CD1c-positive myeloid dendritic cell (primary cell): ENCODE measurements at regions not wholly inside any gene's neighbourhood (a gene's known extent, or its start where the extent isn't known, plus 50 kb on each side); places are given as distances from the start of the nearest gene placed in this dataset.
"Not testable (repeated sequence)": the region's sequence is repeated elsewhere in the genome, so short reads cannot be mapped to it uniquely, and the experiment has no call there.

Experiments used
- DNase-seq: peaks from one replicate; pipeline ENCODE4 v3.0.0-alpha.2; 2016; ENCODE audit errors: extremely low spot score

DNA sequence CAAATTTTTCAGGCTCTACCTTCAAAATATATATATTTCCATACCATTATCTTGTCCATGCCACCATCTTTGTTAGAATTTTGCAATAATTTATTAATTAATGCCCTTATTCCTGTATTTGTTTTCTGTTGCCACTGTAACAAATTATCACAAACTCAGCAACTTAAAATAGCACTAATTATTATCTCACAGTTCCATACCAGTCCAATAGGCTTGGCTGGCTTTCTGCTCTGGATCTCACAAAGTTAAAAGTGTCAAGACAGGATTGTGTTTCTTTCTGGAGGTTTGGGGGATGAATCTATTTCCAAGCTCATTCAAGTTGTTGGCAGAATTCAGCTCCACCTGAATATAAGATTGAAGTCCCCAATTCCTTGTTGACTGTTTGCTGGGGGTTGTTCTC, 58.6 kb upstream of the SLC38A4 start:
- no peak for DNase-seq

- DNase-seq = no peak
Observed at GRCh38 chr12:46886541-46887041, 60.8 kb upstream of the SLC38A4 start.

- no peak for DNase-seq
Observed at GRCh38 chr12:46887870-46888269, 62.1 kb upstream of the SLC38A4 start.

GRCh38 chr12:46888568-46888967, 62.8 kb upstream of the SLC38A4 start:
- no peak for DNase-seq

DNA sequence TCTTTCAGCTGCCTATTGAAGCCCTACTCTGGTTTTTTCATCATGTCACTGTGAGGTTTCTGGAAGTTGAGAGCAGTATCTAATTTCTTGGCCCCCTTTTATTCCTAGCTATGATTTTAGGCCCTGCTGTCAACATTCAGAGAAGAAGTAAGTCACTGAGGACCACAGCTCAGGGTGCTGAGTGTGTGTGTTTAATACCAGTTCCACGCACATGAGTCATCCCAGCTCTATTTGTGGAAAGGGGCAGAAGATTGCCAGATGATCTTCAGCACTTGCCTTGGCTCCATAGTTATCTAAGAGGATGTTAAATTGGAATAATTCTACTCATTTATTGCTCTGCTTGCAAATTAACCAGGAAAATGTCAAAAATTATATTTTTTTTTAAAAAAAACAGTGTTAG, 65.5 kb upstream of the SLC38A4 start:
- no peak for DNase-seq

DNA sequence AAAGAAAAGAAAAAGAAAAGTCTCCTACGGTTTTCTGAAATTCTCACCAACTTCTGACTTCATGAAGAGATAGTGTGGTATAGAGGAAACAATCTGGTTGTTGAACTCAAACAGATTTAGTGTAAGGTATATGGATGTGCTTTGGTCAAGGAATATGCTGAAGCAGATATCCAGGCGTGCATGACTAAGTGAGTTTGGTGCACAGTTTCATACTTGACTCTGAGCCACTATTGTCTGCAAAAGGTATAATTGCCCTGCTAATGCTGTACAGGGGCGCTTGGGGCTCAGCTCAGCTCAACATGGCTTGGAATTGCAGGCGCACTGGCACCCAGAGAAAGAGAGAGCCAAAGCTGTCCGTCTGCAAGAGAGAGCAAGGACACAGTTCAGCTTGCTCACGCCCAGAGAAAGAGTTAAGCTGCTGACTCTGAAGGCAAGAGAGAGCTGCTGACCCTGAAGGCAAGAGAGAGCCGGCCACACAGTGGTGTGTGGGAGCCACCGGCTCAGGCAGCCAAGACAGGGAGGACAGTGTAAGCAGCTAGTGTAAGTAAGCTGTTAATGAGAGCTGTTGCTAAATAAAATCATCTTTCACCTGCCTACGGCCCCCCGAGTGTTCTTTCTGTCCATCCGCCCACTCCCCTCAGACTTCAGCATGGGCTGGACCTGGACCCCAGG, 66.4 kb upstream of the SLC38A4 start:
- DNase-seq = no peak

GRCh38 chr12:46892887-46893286, 67.1 kb upstream of the SLC38A4 start:
- DNase-seq = no peak

- DNase-seq = no peak
Observed at GRCh38 chr12:46893434-46893833, 67.6 kb upstream of the SLC38A4 start.

DNA sequence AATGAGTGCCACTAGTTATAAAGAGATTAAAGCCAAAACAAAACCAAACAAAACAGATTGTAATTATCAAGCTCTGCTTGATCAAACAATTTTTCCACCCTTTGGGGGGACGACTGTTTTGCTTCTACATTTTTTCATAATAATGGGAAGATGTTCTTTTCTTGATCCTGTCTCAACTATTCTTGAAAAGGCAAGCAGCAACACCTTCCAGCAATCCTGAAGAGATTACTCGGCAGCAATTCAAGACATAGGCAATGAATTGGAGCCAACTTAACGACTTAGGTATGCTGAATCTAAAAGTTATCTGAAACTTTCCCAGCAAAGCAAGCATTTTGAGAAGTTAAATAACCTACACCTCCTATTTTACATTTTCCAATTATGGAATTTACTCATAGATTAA, 69.9 kb upstream of the SLC38A4 start:
- no peak for DNase-seq

DNA sequence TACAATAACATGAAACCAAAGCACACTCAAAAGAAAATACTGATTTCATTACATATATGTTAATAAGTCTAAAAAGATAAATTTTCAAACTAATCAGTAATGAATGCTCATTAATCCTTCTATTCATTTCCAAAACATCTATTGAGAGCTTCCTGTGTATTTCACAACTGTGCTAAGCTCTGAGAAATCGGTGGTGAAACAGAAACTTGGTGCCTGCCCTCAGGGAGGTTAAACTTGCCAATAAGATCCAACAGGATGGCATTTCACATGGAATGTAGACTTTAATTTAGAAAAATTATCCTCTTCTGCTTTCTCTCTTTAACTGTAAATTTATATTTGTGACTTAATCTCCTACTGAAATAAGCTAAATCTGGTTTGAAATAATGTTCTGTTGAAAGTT, 70.9 kb upstream of the SLC38A4 start:
- no peak for DNase-seq

DNA sequence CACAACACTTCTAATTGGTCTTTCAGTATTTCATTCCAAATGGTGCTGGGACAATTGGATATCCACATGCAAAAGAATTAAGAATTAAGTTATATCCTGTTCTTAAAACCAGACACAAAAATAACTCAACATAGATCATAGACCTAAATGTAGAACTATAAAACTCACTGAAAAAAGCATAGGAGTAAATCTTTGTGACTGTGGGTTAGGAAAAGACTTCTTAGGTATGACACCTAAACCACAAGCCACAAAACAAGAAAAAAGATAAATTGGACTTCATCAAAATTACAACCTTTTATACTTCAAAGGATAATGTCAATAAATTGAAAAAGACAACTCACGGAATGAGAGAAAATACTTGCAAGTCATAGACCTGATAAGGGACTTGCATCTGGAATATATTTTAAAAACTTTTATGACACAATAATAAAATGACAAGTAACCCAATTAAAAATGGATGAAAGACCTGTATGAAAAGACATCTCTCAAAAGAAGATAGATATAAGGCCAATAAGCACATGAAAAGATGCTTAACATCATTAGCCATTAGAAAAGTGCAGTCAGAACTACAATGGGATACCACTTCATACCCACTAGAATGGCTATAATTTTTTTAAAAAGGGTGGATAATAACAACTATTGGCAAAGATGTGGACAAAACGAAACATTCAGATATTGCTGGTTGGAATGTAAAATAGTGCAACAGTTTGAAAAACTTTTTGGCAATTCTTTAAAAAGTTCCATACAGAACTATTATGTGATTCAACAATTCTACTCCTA, 72.5 kb upstream of the SLC38A4 start:
- DNase-seq = no peak

DNA sequence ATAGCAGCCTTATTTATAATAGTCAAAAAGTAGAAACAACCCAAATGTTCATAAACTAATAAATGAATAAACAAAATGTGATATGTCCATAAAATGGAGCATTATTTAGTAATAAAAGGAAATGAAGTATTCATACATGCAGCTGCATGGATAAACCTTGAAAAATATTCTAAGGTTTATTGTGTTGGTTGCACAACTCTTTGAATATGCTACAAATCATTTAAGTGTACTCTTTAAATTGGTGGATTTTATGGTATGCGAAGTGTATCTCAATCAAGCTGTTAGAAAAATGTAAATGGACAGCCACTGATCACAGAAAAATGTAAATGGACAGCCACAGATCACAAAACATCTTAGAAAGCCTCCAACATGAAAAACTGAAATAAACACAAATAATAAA, 73.2 kb upstream of the SLC38A4 start:
- no peak for DNase-seq

GRCh38 chr12:46900734-46901463, 75.1 kb upstream of the SLC38A4 start:
- DNase-seq = no peak

- no peak for DNase-seq
Observed at GRCh38 chr12:46901464-46902205, 75.8 kb upstream of the SLC38A4 start.

GRCh38 chr12:46903058-46903457, 77.3 kb upstream of the SLC38A4 start:
- DNase-seq = no peak

DNA sequence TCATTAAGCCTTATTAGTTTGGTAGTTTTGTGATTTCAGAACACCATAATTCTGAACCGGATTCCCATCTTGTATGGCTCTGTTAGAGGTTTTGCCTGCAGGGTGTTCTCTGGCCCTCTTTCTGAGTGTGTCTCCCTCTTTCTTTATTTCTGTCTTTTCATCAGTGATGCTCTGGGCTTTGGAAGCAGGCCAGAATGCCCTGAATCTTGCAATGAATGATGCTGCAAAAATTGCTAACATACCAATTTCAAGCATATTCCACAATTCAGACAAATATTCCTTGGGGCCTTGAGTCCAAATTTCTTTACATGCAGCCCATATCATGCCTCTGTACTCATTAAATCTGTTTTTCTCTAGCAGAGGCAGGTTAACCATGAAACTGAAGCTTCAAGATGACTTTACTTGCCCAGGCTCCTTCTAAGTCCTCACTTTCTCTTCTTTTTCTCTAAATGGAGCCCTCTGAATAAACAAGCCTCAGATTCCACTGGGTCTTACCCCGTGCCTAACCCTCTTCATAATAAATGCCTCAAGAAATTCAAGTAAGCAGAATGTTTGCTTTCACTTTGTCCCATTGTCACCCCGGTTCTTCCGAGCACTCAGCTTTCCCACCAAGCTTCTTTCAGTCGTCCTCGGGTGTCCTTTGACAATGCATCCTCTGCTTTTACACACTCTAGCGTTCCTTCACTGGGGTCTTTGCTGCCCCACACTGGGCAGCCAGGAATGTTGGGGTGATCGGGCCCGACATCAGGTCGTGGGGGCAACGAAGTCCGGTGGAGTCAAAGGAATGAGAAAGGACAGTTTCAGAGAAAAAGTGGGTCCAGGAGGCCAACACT, 78.8 kb upstream of the SLC38A4 start:
- no peak for DNase-seq

GRCh38 chr12:46905239-46905627, 79.4 kb upstream of the SLC38A4 start:
- DNase-seq = not testable (repeated sequence)

GRCh38 chr12:46907791-46908190, 82.0 kb upstream of the SLC38A4 start:
- DNase-seq = no peak

DNA sequence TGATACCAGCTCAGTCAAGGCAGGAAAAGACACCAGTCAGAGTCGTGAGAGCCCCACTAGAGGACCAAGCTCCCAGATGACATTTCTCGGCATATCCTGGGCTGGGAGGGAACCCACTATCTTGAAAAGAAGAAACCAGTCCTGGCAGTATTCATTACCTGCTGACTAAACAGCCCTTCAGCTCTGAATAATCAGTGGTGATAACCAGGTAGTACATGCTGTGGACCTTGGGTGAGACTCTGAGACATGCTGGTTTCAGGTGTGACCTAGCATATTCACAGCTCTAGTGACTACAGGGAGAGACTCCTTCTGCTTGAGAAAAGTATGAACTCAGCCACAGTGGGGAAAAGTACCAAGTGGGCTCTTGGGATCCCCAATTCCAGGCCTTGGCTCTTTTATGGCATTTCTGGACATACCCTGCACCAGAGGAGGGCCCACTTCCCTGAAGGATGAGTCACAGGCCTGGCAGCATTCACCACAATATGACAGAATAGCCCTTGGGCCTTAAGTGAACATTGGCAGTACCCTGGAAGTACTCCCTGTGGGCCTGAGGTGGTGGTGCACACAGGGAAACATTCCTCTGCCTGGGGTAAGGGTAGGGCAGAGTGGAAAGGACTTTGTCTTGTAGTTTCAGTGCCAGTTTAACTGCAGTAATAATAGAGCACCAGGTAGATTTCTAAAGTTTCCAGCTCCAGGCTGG, 82.6 kb upstream of the SLC38A4 start:
- DNase-seq = no peak

DNA sequence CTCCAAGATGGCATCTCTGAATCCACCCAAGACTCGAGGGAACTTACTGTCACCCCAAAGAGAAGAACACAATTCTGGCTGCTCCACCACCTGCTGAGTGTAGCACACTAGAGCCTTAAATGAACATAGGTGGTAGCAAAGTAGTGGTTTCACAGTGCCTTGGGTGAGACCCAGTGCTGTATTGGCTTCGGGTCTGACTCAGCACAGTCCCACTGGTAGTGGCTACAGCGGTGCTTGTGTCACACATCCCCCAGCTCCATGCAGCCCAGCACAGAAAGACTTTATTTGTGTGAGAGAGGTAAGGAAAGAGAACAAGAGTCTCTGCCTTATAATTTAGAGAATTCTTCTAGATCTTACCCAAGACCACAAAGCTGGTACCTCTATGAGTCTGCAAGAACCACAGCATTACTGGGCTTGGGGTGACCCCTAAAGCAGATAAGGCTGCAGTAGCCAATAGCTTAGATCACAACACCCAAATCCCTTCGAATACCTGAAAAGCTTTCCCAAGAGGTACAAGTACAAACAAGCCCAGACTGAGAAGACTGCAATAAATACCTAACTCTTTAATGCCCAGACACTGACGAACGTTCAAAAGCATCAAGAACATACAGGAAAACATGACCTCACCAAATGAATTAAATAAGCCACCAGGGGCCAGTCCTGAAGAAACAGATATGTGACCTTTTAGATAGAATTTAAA, 83.3 kb upstream of the SLC38A4 start:
- no peak for DNase-seq
